DMS53 treated with DMSO at 0.1 percent for 48 hours (cell line): ENCODE measurements at regions not wholly inside any gene's neighbourhood (a gene's known extent, or its start where the extent isn't known, plus 50 kb on each side); places are given as distances from the start of the nearest gene placed in this dataset.

Experiments
- DNase-seq: peaks from one replicate; lab custom pipeline; 2025; ENCODE audit not compliant: unreplicated experiment; lab: John Stamatoyannopoulos, UW

DNA sequence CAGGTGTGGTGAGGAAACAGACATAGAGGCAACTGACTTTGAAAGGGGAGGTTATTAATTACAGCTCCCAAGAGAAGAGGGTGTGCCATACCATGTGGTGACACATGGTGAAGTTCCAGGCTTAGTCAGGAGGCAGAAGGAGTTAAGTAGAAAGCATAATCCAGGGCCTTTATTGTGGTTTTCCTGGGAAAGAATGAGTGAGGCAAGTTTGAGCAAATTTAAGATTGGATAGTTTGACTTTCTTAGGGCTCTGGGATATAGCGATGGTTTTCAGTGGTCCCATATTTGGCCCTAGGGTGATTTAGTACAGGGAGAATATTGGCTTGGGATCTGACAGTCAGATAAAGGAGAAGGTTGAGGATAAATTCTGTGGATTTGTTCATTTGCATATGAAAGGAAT is 495.9 kb upstream of the FSTL5 start:
- DNase-seq, result no peak

DNA sequence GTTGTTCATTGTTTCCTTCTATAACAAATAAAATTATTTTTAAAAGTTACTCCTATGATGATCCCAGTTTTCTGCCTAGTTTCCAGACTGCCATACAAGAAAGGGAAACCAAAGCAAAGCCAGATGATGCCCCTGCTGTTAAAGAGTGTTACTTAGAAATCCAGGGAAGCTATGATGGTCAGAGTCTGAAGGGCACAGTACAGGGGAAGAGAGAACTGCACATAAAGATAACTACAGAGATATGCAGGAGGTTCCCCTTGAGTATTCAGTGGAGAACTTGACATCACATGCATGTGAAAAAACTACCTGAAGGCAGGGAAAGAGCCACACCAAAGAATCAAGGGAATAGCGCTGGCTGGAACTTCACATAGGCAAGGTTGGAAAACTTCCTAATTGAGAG is 494.2 kb upstream of the FSTL5 start:
- DNase-seq, result no peak

DNA sequence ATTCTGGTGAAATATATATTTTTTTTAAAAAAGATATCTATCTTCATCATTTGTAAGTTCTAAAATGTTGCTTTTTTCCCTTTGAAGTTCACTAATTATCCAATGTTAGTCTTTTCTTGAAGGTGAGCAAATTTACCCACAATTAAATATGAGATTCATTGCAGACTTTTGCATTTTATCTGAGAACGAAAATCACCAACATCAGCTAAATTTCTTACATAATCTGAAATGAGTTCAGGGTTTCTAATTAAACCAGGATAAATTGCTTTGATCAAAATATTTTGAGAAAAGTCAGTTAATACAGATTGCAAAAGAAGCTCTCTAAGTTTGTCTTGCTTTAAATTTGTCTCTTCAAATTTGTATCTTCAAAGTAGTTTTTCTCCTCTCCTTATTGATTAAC is 486.4 kb upstream of the FSTL5 start:
- no peak for DNase-seq

DNA sequence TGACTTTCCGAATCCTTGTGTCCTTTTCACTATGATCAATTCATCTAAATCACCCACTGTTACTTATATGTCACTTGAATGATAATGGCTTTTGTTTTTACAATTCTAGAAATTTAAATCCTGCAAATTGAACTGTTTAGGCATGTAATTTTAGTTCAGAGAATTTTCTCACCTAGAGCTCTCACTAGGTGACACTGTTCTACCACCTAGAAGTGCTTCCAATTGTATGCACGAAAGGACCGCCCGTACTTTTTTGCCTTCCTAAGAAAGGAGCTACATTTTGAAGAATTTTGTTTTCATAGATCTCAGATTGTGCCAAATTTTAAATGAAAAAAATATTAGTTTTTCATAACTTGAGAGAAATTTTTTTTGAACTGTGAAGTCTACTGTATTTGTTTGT is 481.6 kb upstream of the FSTL5 start:
- peak; percentile 1 for DNase-seq

DNA sequence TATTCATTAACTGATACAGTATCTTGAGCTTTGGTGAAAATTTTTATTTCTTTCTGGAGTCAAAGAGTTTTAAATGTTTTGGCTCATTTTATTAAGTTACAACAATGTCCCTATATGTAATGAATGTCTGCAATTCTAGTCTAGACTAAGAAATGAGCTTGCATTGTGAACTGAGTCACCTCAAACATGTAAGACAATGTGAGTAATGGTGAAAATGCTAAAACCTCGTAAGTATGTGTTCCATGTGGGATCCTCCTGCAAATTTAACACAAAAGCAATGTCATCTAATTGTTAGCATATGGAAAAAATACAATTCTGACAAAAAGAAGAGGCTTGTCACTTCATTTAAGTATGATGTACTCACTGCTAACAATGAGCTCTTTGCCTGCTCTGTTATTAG is 480.5 kb upstream of the FSTL5 start:
- no peak for DNase-seq

DNA sequence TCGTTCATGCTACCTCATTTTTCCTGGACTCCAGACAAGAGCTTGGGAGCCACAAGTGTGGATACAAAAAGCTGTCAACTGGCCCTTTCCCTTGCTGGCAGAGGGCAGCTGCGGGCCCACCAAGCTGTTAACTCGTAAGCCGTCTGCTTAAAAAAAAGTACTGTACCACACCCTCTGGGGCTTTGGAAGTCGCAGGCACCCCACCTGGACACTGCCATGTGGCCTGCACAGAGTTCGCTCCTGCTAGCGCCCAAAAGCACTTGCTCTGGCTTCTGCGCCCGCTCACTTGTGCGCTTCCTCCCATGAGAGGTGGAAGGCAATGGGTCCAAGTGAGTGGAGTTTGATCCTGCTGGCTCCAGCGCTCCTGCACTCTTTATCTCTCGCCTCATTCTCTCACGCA is 476.4 kb upstream of the FSTL5 start:
- no peak for DNase-seq

DNA sequence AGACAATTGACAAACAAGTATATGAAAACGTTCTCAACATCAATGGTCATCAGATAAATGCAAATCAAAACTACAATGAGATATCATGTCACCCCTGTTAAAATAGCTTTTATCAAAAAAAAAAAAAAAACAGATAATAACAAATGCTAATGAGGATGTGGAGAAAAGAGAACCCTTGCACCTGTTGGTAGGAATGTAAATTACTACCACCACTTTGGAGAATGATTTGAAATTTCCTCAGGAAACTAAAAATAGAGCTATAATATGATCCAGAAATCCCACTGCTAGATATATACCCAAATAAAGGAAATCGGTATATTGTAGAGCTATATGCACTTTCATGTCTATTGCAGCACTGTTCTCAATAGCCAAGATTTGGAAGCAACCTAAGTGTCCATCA is 470.6 kb upstream of the FSTL5 start:
- DNase-seq, result no peak

DNA sequence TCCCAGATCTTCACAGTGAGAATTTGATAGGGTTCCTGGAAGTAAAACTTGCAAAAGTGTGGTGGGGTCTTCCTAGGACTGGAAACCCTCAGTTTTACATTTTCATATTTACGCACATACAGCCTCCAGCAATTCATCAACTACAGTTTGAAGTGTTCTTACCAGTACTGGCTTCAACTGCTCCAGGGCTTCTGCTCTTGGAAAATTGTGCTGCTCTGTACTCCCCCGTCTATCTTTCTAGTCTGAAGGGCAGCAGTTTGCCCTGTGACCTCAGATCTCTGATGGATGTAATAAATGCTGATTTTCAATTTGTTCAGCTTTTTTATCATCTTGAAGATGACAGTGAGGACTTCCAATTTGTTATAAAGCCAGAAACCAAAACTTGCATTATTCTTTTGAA is 458.9 kb upstream of the FSTL5 start:
- DNase-seq, result no peak

DNA sequence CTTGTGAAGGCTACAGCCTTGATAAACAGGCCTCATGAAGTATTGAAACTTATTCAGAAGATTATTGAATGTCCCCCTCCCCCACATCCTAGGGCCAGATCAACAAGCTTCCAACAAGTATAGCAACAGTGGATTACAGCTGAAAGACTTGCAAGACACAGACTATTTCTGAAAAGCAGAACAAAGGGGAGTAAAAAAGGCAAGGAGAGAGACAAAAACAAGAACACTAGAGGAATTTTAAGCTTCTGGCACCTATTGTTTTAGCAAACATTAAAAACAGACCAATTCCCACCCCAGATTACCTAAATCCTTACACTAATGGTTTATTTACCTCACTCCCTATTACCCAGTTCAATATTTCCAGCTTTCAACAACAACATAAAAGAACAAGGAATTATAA is 446.3 kb upstream of the FSTL5 start:
- DNase-seq, result no peak

DNA sequence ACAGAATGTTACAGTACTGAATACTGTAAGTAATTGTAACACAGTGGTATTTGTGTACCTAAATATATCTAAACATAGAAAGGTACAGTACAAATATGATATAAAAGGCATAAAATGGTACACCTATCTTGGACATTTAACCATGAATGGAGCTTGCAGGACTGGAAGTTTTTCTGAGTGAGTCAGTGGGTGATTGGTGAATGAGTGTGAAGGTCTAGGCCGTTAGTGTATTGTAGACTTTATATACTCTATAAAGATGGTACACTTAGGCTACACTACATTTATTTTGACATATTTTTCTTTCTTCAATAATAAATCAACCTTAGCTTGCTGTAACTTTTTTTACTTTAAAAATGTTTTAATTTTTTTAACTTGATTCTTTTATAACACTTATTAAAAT is 422.5 kb upstream of the FSTL5 start:
- DNase-seq, result no peak

DNA sequence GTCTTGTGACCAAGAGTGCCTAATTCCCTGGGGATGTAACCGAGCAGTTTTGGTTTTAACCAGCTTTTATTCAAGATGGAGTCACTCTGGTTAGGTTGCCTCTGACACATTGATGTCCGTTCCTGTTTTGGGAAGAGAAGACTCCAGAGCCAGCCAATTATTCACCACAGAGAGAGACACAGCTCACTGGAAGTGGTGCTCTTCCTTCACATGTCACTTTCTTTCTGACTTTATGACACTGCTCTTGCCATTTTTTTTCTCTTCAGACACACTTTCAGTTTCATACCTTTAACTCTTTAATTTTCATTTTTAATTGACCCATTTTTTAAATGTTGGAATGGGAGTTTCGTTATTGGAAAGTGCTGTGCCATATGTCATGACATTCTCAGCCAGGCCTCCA is 418.4 kb upstream of the FSTL5 start:
- no peak for DNase-seq

DNA sequence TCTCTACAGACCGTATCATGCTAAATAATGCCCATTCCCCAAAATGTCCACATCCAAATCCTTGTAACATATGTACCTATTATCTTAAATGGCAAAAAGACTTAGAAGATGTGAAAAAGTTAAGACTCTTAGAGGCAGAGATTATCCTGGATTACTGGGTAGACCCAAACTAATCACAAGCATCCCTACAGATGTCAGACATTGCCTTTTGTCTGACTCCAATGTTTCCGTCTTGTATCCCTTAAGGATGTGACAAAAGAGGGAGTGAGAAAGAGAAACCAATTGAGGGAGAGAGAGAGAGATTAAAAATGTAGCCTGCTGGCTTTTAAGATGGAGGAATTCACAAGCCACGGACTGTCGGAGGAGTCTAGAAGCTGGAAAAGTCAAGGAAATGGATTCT is 401.9 kb upstream of the FSTL5 start:
- no peak for DNase-seq

DNA sequence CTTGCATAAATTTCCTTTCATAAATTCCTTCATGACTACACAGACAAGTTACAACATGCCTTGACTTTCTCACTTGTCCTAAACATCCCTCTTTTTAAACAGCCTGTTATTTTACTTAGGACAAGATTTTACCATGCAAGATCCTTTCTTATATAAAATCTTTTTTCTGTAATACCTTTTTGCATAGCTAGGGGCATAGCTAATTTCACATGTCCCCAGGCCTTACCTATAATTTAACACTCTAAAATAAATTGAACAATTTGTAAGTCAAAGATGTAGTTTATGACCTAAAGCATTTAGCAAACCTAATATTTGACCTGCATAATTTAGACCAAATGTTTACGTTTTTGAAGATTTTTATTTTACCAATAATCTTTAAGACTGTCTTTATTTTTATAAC is 396.3 kb upstream of the FSTL5 start:
- no peak for DNase-seq

DNA sequence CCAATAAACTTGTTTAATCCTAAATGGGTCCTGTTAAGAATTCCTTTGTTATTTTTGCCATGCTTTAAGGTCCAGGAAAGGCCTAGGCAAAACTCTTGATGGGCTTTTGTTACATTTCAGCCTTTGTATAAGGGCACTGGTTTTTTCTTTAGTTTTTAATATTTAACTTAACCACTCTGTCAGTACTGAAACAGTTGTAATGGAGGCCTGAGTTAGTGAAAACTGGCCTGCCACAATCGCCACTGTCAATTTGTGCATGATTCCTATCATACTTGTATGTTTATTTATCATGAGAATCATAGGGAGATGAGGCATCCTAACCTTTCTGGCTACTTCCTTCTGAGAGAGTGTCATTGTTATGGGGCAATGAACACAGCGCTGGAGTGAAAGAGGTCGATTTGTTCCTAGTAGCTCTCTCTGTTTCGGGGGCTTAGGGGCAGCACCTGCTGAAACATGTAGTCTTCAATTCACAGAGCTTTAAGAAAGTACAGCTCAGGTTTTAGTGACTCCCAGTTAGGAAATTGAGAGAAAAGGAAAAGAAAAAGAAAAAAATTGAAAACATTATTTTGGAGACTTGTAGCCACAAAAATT is 393.8 kb upstream of the FSTL5 start:
- DNase-seq, result no peak

DNA sequence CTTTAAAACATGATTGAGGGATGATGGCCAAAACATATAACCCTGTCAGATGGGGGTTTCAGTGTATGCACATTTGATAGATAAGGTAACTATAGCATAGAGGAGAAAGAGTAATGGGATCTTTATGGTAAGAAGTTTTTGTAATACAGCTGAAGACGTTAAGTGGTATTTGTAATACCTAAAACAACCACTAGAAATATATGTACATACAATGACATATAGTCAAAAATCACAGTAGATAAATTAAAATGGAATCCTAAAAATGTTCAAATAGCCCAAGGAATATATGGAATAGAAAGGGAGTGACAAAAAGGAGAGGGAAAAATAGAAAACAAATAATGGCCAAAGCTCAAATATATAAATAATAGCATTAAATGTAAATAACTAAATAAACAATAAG is 371.3 kb upstream of the FSTL5 start:
- no peak for DNase-seq

DNA sequence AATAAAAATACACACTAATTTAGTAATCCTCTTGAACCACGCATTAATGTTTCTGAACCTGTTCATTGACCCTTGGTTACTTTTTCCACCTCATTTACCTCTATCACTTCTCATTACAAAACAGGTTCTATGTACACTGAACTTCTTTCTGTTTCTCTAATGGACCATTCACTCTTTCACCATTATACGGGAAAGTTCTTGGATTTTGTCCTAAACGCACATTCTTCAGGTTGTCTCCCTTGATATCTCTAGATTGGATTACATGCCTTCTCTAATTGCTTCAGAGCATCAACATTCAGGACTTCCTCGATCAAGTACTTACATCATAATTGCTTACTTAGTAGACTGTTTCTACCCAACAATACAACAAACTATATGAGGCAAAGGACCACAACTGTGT is 359.4 kb upstream of the FSTL5 start:
- DNase-seq, result no peak

DNA sequence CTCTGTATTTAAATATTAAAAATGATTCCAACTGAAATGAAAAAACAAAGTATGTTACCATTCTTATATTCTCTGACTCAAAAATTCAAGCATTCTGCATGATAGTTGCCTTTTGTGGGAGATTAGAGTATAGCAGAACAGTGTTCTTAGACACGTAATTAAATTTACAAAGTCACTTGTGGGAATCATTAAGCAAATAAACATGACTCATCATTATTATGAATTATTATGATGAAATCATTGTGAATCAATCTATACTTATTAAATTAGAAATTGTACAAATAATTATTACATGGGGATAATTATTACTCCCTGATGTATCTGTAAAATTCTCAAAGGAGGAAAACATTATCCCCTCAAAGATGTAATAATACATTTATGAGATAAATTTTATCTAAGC is 358.9 kb upstream of the FSTL5 start:
- DNase-seq, result no peak

DNA sequence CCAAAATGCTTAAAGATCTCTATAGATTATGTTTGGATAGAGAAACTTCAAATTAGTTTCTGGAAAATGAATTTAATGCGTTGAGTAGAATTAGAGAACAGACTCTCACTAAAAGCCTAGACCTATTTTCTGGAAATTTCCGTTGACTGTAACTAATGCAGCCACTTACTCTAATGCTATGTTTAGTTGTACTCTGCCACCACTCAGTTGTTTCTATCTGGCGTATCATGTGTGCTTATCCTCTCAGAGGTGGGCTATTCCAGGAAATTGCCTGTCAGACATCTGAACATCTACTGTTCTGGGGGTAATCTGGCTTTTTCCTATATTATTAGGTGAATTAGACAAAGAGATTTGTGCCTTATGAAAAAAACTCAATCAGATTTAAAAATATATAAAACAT is 347.1 kb upstream of the FSTL5 start:
- DNase-seq, result no peak

DNA sequence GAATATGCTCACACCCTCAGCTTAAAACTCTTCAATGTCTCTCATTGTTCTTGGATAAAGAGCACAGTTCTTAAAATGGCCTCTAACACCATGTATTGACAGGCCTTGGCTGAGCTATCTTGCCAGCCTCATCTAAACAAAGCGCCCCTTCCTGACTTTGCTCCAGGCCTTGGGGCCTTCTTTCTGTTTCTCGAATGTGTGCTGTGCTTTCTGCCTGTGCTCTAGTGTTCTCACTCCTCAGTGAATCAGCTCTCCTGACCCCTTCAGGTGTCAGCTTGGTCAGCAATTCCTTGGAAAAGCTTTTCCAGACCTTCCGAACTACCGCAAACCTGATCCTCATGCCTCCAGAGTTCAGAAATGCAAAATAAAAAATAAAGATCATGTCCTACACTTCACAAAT is 346.3 kb upstream of the FSTL5 start:
- DNase-seq, result no peak

DNA sequence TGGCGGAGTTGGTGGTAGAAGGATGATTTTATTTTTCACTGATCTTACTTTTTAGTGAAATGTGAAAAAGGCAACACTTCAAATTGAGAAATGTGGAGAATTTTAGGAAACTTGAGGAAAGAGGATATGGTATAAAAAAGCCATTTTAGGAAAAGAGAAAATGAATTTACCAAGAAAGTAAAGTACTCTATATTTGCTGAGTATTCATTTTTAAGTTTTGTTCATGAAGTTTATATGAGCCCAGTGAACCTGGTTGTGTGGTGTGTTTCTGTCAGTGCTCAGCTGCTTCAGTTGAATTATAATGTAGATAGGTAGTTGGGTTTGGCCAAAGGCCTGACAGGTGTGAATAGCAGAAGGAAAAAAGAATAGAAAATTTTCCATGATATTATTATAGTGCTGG is 345.5 kb upstream of the FSTL5 start:
- no peak for DNase-seq

DNA sequence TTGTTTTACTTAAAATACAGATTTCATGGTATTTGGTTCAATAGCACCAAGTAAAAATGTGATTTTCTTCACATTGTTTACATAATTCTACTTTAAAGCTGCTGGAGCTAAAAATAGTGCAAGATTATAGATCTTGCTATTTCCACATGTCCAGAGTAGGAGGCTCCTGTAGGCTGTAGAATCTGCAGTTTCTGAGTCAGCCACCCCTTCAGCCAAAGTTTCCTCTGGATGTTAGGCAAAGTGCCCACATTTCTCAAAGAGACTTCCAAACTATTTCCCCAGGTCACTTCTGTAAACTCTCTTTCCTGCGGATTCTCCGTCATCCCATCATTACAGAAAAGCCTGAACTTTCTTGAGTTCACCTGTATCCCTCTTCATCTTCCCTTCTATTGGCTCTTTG is 342.5 kb upstream of the FSTL5 start:
- no peak for DNase-seq

DNA sequence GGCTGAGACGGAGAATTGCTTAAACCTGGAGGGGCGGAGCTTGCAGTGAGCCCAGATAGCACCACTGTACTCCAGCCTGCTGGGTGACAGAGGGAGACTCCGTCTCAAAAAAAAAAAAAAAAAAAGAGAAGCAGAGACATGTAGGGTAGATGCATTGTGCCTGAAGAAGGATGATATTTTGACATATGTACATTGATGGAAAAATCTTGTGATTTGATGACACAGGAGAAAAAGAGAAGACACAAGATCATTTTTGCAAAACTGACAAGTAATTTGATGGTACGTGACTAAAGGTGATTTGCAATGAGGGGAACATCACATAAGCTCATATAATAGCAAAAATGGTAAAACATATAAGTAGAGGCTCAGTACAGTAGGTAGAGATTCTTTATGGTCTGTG is 340.1 kb upstream of the FSTL5 start:
- no peak for DNase-seq

DNA sequence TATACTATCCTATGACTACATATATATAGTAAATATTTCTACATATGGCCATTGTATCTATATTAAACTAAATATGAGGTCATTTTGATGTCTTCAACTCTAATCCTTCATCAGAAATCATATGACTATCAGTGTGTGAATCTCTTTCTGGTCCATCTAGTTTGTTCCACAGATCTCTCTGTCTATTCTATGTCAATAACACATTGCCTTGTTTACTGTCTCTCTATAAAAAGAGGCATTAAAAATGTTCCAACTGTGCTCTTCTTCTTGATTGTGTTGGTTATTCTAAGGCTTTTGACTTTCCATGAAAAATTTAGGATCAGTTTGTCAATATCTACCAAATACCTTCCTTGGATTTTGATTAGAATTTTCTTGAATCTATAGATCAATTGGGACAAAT is 338.3 kb upstream of the FSTL5 start:
- no peak for DNase-seq

DNA sequence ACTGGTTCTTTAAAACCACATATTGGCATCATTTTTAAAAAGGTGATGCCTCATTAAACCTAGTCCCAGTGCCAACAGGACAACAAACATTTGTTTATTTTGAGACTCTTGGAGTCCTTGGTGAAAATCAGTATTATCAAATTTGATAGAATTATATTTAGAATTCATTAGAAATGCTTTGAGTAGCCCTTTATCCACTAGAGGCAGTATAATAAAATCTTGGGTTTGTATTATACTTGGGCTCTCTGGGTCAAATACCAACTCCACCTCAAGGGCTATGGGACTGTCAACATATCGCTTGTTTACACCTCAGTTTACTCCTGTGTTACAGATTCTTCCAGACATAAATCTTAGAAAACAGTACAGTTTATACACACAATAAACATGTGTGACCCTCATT is 335.7 kb upstream of the FSTL5 start:
- no peak for DNase-seq
